Heart right ventricle (tissue), 16 donors: ENCODE measurements at regions not wholly inside any gene's neighbourhood (a gene's known extent, or its start where the extent isn't known, plus 50 kb on each side); places are given as distances from the start of the nearest gene placed in this dataset.

ENCODE experiments used
- ATAC-seq, 8 donors: fragments of 200-7000 bp; cut with Tn5 transposase; one replicate each; pipeline ENCODE4 v1.9.1; 2020; ENCODE audit warnings: mild to moderate bottlenecking in 8 of 8, moderate library complexity in 8 of 8, moderate number of reproducible peaks in 1 of 8
- DNase-seq, 2 donors: peaks; one replicate each; pipeline ENCODE4 v3.0.0-alpha.2; 2020
- H3K27ac ChIP-seq, 10 donors: fragments of 200-600 bp; sonication (generic) in 2 of 10; one replicate each; pipeline versions ENCODE4 v1.5.0 to v1.8.0; 2020 to 2022; ENCODE audit warnings: mild to moderate bottlenecking in 3 of 10
- H3K27me3 ChIP-seq, 7 donors: fragments of 200-600 bp; one replicate each; pipeline ENCODE4 v1.8.0; 2021 to 2022; ENCODE audit warnings: mild to moderate bottlenecking in 2 of 7
- H3K36me3 ChIP-seq, 9 donors: fragments of 200-600 bp; sonication (generic) in 1 of 9; one replicate each; pipeline versions ENCODE4 v1.5.0 to v1.8.0; 2020 to 2022; ENCODE audit warnings: mild to moderate bottlenecking in 2 of 9
- H3K4me1 ChIP-seq, 9 donors: fragments of 200-600 bp; sonication (generic) in 1 of 9; one replicate each; pipeline versions ENCODE4 v1.5.0 to v1.8.0; 2020 to 2022; ENCODE audit warnings: mild to moderate bottlenecking in 4 of 9
- H3K4me3 ChIP-seq, 10 donors: fragments of 200-600 bp; sonication (generic) in 2 of 10; one replicate each; pipeline versions ENCODE4 v1.5.0 to v1.8.0; 2020 to 2022; ENCODE audit warnings: mild to moderate bottlenecking in 7 of 10, moderate library complexity in 2 of 10
- H3K9me3 ChIP-seq, 11 donors: fragments of 200-600 bp in 10 of 11; sonication (generic) in 2 of 11; one replicate each; pipeline versions ENCODE4 v1.5.0 to v1.8.0; 2013 to 2022; ENCODE audit warnings: mild to moderate bottlenecking in 2 of 11, control low read depth in 1 of 11, moderate library complexity in 1 of 11
- WGBS, 2 donors: extraction: QIAGEN DNeasy Blood & Tissue Kit; methylation state at CpG; one replicate each; pipeline ENCODE4 v1.1.7; 2013; ENCODE audit warnings: inconsistent platforms in 1 of 2; 5-methylcytosine and 5-hydroxymethylcytosine counted together
- intact Hi-C, 10 donors: fragments of 100-400 bp; cut with DNase I; formaldehyde crosslinking; loops; one replicate each; pipeline versions ENCODE4 v1.11.1 to v1.14.2; 2022
- TF ChIP-seq, protein P1 (sequence below), 9 donors: fragments of 200-600 bp; sonication (generic) in 2 of 9; IDR thresholded peaks; one replicate each; pipeline versions ENCODE4 v1.5.0 to v1.8.0; 2021 to 2022; ENCODE audit warnings: antibody characterized with exemption in 9 of 9, mild to moderate bottlenecking in 5 of 9, moderate library complexity in 1 of 9
- donor health status: Arrhythmogenic right ventricular cardiomyopathy.
- donor health status: ischemic (EF 13 %, LVEDD 7.1; RV severe dilation, severe dysfunction).
- donor health status: healthy with polysubstance abuse.
- donor health status: DM: no; HTN: yes; CAD: no.
- donor health status: DM: no; HTN: no; CAD: no.
- donor health status: ischemic (EF 25% LVEDD 6.9; RV normal size, moderate dysfunction).
- donor health status: ischemic (EF 25% LVEDD 5.7; RV mildly dilated, moderate dysfunction).
- donor health status: healthy.
- donor health status: DM: yes; HTN: yes; CAD: no.
- donor health status: Ischemic cardiomyopathy.
- donor health status: ischemic (EF 35%, LVEDD 5.7; RV mildly dilated, moderate dysfunction).
- donor health status: nonischemic (EF 11% LVEDD 7.7; RV severe dilation, severe dysfunction).
- donor health status: DM: yes; HTN: yes; CAD: no.
- donor health status: PGD.
- donor health status: ischemic (EF 29% LVEDD 5.4; RV normal size, mild dysfunction).
- donor health status: nonischemic (EF 23%, LVEDD 6.1; RV moderate dilation, normal function).

DNA sequence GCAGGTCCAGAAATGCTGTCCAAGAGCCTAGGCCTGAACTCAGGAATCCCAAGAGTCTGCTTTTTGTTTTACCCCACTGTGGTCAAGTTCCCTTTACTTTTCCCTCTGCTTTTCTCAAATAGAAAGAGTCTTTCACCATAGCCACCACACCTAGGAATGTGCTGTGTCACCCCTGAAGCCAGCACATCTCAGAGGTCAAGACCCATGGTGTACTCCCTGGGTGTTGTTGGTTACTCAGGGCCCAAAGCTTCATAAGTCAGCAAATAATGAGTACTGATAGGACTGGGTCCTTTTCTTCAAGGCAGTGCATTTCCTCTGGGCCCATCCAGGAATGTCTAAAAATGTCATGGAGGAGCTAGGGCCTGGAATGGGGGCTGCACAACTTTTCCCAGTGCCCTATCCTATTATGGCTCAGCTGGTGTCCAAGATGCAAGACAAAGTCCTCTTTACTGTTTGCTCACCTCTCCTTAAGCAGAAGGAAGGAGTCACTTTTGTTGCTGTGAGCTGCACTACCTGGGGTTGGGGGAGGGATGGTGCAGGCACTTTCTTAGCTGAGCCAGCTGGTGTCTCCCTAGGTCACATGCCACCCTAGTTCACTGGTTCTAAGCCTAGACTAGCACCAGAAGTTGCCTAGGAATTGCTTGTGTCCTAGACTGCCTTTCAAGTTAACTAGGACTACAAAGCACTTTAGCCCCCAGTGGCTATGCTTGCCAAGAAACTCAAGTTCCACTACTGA, 62.4 kb upstream of the RXFP1 start:
- Histone ChIP-seq H3K27ac (no peak overlapping the region), H3K27me3 (no peaks in the 10 kb centered on the region), H3K4me3 (no peak overlapping the region), H3K36me3 (no peaks in the 10 kb centered on the region), H3K4me1 (no peaks in the 10 kb centered on the region), H3K9me3 (peaks cover 0 to 14% (median 0%) of the 10 kb centered on the region in 11 donors)
- ATAC-seq (no peak), DNase-seq (no peak)
- intact Hi-C loops, result no loop called here
- TF ChIP-seq, protein P1, sequence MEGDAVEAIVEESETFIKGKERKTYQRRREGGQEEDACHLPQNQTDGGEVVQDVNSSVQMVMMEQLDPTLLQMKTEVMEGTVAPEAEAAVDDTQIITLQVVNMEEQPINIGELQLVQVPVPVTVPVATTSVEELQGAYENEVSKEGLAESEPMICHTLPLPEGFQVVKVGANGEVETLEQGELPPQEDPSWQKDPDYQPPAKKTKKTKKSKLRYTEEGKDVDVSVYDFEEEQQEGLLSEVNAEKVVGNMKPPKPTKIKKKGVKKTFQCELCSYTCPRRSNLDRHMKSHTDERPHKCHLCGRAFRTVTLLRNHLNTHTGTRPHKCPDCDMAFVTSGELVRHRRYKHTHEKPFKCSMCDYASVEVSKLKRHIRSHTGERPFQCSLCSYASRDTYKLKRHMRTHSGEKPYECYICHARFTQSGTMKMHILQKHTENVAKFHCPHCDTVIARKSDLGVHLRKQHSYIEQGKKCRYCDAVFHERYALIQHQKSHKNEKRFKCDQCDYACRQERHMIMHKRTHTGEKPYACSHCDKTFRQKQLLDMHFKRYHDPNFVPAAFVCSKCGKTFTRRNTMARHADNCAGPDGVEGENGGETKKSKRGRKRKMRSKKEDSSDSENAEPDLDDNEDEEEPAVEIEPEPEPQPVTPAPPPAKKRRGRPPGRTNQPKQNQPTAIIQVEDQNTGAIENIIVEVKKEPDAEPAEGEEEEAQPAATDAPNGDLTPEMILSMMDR (IDR thresholded peaks at IDR 0.05), result no peak

DNA sequence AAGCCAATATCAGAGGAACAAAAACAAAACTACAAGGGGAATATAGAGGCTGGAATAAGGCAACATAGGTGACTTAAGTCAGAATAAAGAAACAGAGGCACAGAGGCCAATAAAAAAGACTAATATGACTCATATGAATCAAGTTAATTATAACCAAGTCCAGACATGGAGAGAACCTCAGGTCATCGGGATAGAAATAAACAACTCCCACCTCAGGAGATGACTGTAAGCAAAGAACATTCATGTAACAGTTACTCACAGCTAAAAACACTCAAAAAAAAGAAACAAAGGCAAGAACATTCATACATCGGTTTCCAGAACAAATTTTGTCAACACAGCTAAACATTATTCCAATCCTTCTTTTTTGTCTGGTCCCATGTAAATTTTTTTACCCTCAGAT, 60.3 kb upstream of the RXFP1 start:
- no peak for ATAC-seq
- DNase-seq, result no peak
- no peaks in the 10 kb centered on the region for H3K27me3 ChIP-seq
- H3K4me3 ChIP-seq, result no peak overlapping the region
- peaks cover 0 to 2% (median 0%) of the 10 kb centered on the region in 11 donors for H3K9me3 ChIP-seq
- H3K27ac ChIP-seq, result no peak overlapping the region
- WGBS, 2 donors, result 67 to 76% methylated on average over 2 of the region's 2 CpGs
- no peaks in the 10 kb centered on the region for H3K4me1 ChIP-seq
- intact Hi-C loops, result no loop called here
- H3K36me3 ChIP-seq, result no peaks in the 10 kb centered on the region
- TF ChIP-seq, protein P1 (IDR thresholded peaks at IDR 0.05), result no peak

DNA sequence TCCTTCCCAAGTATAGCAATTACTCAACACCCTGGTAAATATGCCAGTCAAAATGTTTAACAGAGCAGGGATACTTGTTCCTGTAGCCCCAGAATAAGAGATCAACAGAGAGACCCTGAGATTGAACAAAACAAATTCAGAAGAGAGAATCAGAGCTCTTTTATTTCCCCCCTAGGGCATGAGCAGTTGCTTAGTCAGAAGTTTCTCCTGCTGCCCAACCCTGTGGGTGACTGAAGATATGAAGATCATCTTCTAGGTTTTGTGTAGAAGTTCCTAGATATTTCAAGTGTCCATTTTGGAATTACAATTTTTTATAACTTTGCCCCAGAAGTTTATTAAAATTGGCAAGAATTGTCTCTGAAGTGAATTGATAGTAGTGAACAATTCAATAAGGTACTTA, 59.1 kb upstream of the RXFP1 start:
- DNase-seq (no peak), ATAC-seq (no peak)
- intact Hi-C loops, result no loop called here
- Histone ChIP-seq H3K27me3 (no peaks in the 10 kb centered on the region), H3K36me3 (no peaks in the 10 kb centered on the region), H3K27ac (no peak overlapping the region), H3K4me3 (no peak overlapping the region), H3K9me3 (no peaks in the 10 kb centered on the region), H3K4me1 (no peaks in the 10 kb centered on the region)
- TF ChIP-seq, protein P1 (IDR thresholded peaks at IDR 0.05), result no peak
